ENCODE measurements at regions not wholly inside any gene's neighbourhood (a gene's known extent, or its start where the extent isn't known, plus 50 kb on each side); places are given as distances from the start of the nearest gene placed in this dataset.
"Not testable (repeated sequence)": the region's sequence is repeated elsewhere in the genome, so short reads cannot be mapped to it uniquely, and the experiment has no call there.

- CTCF ChIA-PET = not testable (repeated sequence)
Observed at GRCh38 chr15:99799182-99799853, 66.1 kb upstream of the LYSMD4 start.

GRCh38 chr15:99796940-99797870, 64.0 kb upstream of the LYSMD4 start:
- H3K36me3 ChIP-seq (ENCODE audit: control insufficient read depth in 4 of 4, insufficient read depth in 4 of 4, low read length in 3 of 4); H3K9me3 ChIP-seq (ENCODE audit: control extremely low read depth in 1 of 5, control insufficient read depth in 4 of 5, insufficient read depth in 2 of 5, low read depth in 1 of 5, low read length in 4 of 5); H3K27me3 ChIP-seq (replicated peaks in 2 of 5; ENCODE audit: control insufficient read depth in 4 of 5, insufficient read depth in 5 of 5, low read length in 4 of 5); H3K27ac ChIP-seq (ENCODE audit: insufficient read depth in 1 of 2, low read depth in 1 of 2, low read length in 2 of 2, poor library complexity in 1 of 2, severe bottlenecking in 2 of 2); DNase-seq; H3K4me3 ChIP-seq (ENCODE audit: control insufficient read depth in 1 of 7, extremely low read depth in 1 of 7, insufficient read depth in 4 of 7, low read depth in 2 of 7, low read length in 6 of 7); H3K4me1 ChIP-seq (ENCODE audit: control extremely low read depth in 1 of 4, control insufficient read depth in 4 of 4, insufficient read depth in 4 of 4, low read length in 3 of 4); CTCF ChIA-PET: not testable (repeated sequence)
- POLR2A ChIA-PET = interaction anchor here (0.6 kb wide), 1 partner anchor 1723 kb away, joined by 4 read pairs; no protein-coding TSS in a partner anchor
- WGBS (ENCODE audit: insufficient coverage) = no CpG with 5 or more reads among the region's 21 CpGs

More at GRCh38 chr15:99799182-99799853, 66.1 kb upstream of the LYSMD4 start:
- POLR2A ChIA-PET; DNase-seq; H3K4me3 ChIP-seq (ENCODE audit: control insufficient read depth in 1 of 7, extremely low read depth in 1 of 7, insufficient read depth in 4 of 7, low read depth in 2 of 7, low read length in 6 of 7); H3K9me3 ChIP-seq (ENCODE audit: control extremely low read depth in 1 of 5, control insufficient read depth in 4 of 5, insufficient read depth in 2 of 5, low read depth in 1 of 5, low read length in 4 of 5); H3K4me1 ChIP-seq (ENCODE audit: control extremely low read depth in 1 of 4, control insufficient read depth in 4 of 4, insufficient read depth in 4 of 4, low read length in 3 of 4); H3K27ac ChIP-seq (ENCODE audit: insufficient read depth in 1 of 2, low read depth in 1 of 2, low read length in 2 of 2, poor library complexity in 1 of 2, severe bottlenecking in 2 of 2); H3K27me3 ChIP-seq (replicated peaks in 2 of 5; ENCODE audit: control insufficient read depth in 4 of 5, insufficient read depth in 5 of 5, low read length in 4 of 5); H3K36me3 ChIP-seq (ENCODE audit: control insufficient read depth in 4 of 4, insufficient read depth in 4 of 4, low read length in 3 of 4): not testable (repeated sequence)
- WGBS (ENCODE audit: insufficient coverage) = 89% methylated on average over 20 of the region's 26 CpGs

GRCh38 chr15:99791881-99792807, 58.9 kb upstream of the LYSMD4 start:
- 96% methylated on average over 15 of the region's 22 CpGs for WGBS (ENCODE audit: insufficient coverage)
- POLR2A ChIA-PET = not testable (repeated sequence)

GRCh38 chr15:99790751-99791150, 57.5 kb upstream of the LYSMD4 start:
- H3K9me3 ChIP-seq (ENCODE audit: control extremely low read depth in 1 of 5, control insufficient read depth in 4 of 5, insufficient read depth in 2 of 5, low read depth in 1 of 5, low read length in 4 of 5); H3K4me1 ChIP-seq (ENCODE audit: control extremely low read depth in 1 of 4, control insufficient read depth in 4 of 4, insufficient read depth in 4 of 4, low read length in 3 of 4); POLR2A ChIA-PET; H3K4me3 ChIP-seq (ENCODE audit: control insufficient read depth in 1 of 7, extremely low read depth in 1 of 7, insufficient read depth in 4 of 7, low read depth in 2 of 7, low read length in 6 of 7); H3K36me3 ChIP-seq (ENCODE audit: control insufficient read depth in 4 of 4, insufficient read depth in 4 of 4, low read length in 3 of 4); H3K27me3 ChIP-seq (replicated peaks in 2 of 5; ENCODE audit: control insufficient read depth in 4 of 5, insufficient read depth in 5 of 5, low read length in 4 of 5); H3K27ac ChIP-seq (ENCODE audit: insufficient read depth in 1 of 2, low read depth in 1 of 2, low read length in 2 of 2, poor library complexity in 1 of 2, severe bottlenecking in 2 of 2); DNase-seq: not testable (repeated sequence)
- CTCF ChIA-PET = interaction anchor here (0.7 kb wide), 1 partner anchor 37 kb away, joined by 3 read pairs; no protein-coding TSS in a partner anchor
- WGBS (ENCODE audit: insufficient coverage) = 97% methylated on average over 6 of the region's 7 CpGs

More at GRCh38 chr15:99791881-99792807, 58.9 kb upstream of the LYSMD4 start:
- H3K36me3 ChIP-seq (ENCODE audit: control insufficient read depth in 4 of 4, insufficient read depth in 4 of 4, low read length in 3 of 4); DNase-seq; H3K27me3 ChIP-seq (replicated peaks in 2 of 5; ENCODE audit: control insufficient read depth in 4 of 5, insufficient read depth in 5 of 5, low read length in 4 of 5); H3K9me3 ChIP-seq (ENCODE audit: control extremely low read depth in 1 of 5, control insufficient read depth in 4 of 5, insufficient read depth in 2 of 5, low read depth in 1 of 5, low read length in 4 of 5); H3K4me3 ChIP-seq (ENCODE audit: control insufficient read depth in 1 of 7, extremely low read depth in 1 of 7, insufficient read depth in 4 of 7, low read depth in 2 of 7, low read length in 6 of 7); H3K27ac ChIP-seq (ENCODE audit: insufficient read depth in 1 of 2, low read depth in 1 of 2, low read length in 2 of 2, poor library complexity in 1 of 2, severe bottlenecking in 2 of 2); H3K4me1 ChIP-seq (ENCODE audit: control extremely low read depth in 1 of 4, control insufficient read depth in 4 of 4, insufficient read depth in 4 of 4, low read length in 3 of 4): not testable (repeated sequence)
- CTCF ChIA-PET = interaction anchor here (1.6 kb wide), 1 partner anchor 520 kb away, joined by 4 read pairs; no protein-coding TSS in a partner anchor

GRCh38 chr15:99788156-99788555, 54.9 kb upstream of the LYSMD4 start:
- H3K9me3 ChIP-seq (ENCODE audit: control extremely low read depth in 1 of 5, control insufficient read depth in 4 of 5, insufficient read depth in 2 of 5, low read depth in 1 of 5, low read length in 4 of 5) = no peaks in the 10 kb centered on the region
- no peaks in the 10 kb centered on the region for H3K4me1 ChIP-seq (ENCODE audit: control extremely low read depth in 1 of 4, control insufficient read depth in 4 of 4, insufficient read depth in 4 of 4, low read length in 3 of 4)
- POLR2A ChIA-PET = no interaction called here
- 86% methylated on average over 1 of the region's 2 CpGs for WGBS (ENCODE audit: insufficient coverage)
- H3K36me3 ChIP-seq (ENCODE audit: control insufficient read depth in 4 of 4, insufficient read depth in 4 of 4, low read length in 3 of 4) = peaks cover 0 to 7% (median 0%) of the 10 kb centered on the region in 4 experiments
- no peak for DNase-seq
- H3K4me3 ChIP-seq (ENCODE audit: control insufficient read depth in 1 of 7, extremely low read depth in 1 of 7, insufficient read depth in 4 of 7, low read depth in 2 of 7, low read length in 6 of 7) = no peak overlapping the region
- no peaks in the 10 kb centered on the region for H3K27me3 ChIP-seq (replicated peaks in 2 of 5; ENCODE audit: control insufficient read depth in 4 of 5, insufficient read depth in 5 of 5, low read length in 4 of 5)
- no peak overlapping the region for H3K27ac ChIP-seq (ENCODE audit: insufficient read depth in 1 of 2, low read depth in 1 of 2, low read length in 2 of 2, poor library complexity in 1 of 2, severe bottlenecking in 2 of 2)
- CTCF ChIA-PET = no interaction called here

GRCh38 chr15:99784800-99785199, 51.6 kb upstream of the LYSMD4 start:
- H3K4me3 ChIP-seq (ENCODE audit: control insufficient read depth in 1 of 7, extremely low read depth in 1 of 7, insufficient read depth in 4 of 7, low read depth in 2 of 7, low read length in 6 of 7); H3K27ac ChIP-seq (ENCODE audit: insufficient read depth in 1 of 2, low read depth in 1 of 2, low read length in 2 of 2, poor library complexity in 1 of 2, severe bottlenecking in 2 of 2); H3K27me3 ChIP-seq (replicated peaks in 2 of 5; ENCODE audit: control insufficient read depth in 4 of 5, insufficient read depth in 5 of 5, low read length in 4 of 5); DNase-seq; CTCF ChIA-PET; H3K9me3 ChIP-seq (ENCODE audit: control extremely low read depth in 1 of 5, control insufficient read depth in 4 of 5, insufficient read depth in 2 of 5, low read depth in 1 of 5, low read length in 4 of 5); H3K4me1 ChIP-seq (ENCODE audit: control extremely low read depth in 1 of 4, control insufficient read depth in 4 of 4, insufficient read depth in 4 of 4, low read length in 3 of 4); H3K36me3 ChIP-seq (ENCODE audit: control insufficient read depth in 4 of 4, insufficient read depth in 4 of 4, low read length in 3 of 4); POLR2A ChIA-PET: not testable (repeated sequence)
- WGBS (ENCODE audit: insufficient coverage) = no CpG with 5 or more reads among the region's 1 CpG

All from common myeloid progenitor, CD34-positive (primary cell).